H9 (cell line): ENCODE measurements at regions not wholly inside any gene's neighbourhood (a gene's known extent, or its start where the extent isn't known, plus 50 kb on each side); places are given as distances from the start of the nearest gene placed in this dataset.

Source experiments
- DNase-seq: peaks from one replicate; pipeline ENCODE4 v3.0.0-alpha.2; 2017
- H2AFZ ChIP-seq: one replicate; pipeline ENCODE4 v1.6.1; 2013; ENCODE audit warnings: mild to moderate bottlenecking, low read length, control low read depth, moderate library complexity
- H2AK5ac ChIP-seq: 2 replicates; pipeline ENCODE4 v1.6.1; 2013; ENCODE audit warnings: low read length, control low read depth, mixed read lengths; ENCODE audit not compliant: insufficient read length
- H2BK120ac ChIP-seq: one replicate; pipeline ENCODE4 v1.6.1; 2013; ENCODE audit warnings: low read depth, mild to moderate bottlenecking, low read length, control low read depth, inconsistent platforms; ENCODE audit not compliant: poor library complexity, severe bottlenecking
- H2BK12ac ChIP-seq: 2 replicates; pipeline ENCODE4 v1.6.1; 2013; ENCODE audit warnings: low read length, control low read depth, mixed read lengths, low read depth; ENCODE audit not compliant: insufficient read length
- H2BK15ac ChIP-seq: 2 replicates; pipeline ENCODE4 v1.6.1; 2013; ENCODE audit warnings: low read depth, low read length, control low read depth
- H2BK20ac ChIP-seq: one replicate; pipeline ENCODE4 v1.6.1; 2013; ENCODE audit warnings: low read depth, mild to moderate bottlenecking, low read length, control low read depth, inconsistent platforms; ENCODE audit not compliant: poor library complexity, severe bottlenecking
- H2BK5ac ChIP-seq: 2 replicates; pipeline ENCODE4 v1.6.1; 2013; ENCODE audit warnings: low read length, control low read depth, mixed read lengths; ENCODE audit not compliant: insufficient read length
- H3K14ac ChIP-seq: 2 replicates; pipeline ENCODE4 v1.6.1; 2013; ENCODE audit warnings: low read length, control low read depth; ENCODE audit not compliant: insufficient read depth
- H3K18ac ChIP-seq: 2 replicates; pipeline ENCODE4 v1.6.1; 2013; ENCODE audit warnings: low read depth, mild to moderate bottlenecking, mixed read lengths, low read length, control low read depth; ENCODE audit not compliant: insufficient read length
- H3K23ac ChIP-seq: 2 replicates; pipeline ENCODE4 v1.6.1; 2013; ENCODE audit warnings: low read length, control low read depth, mixed read lengths, low read depth; ENCODE audit not compliant: insufficient read length
- H3K23me2 ChIP-seq: 2 replicates; pipeline ENCODE4 v1.6.1; 2013; ENCODE audit warnings: low read depth, mild to moderate bottlenecking, mixed read lengths, low read length, control low read depth; ENCODE audit not compliant: insufficient read length, poor library complexity, severe bottlenecking
- H3K27ac ChIP-seq: 2 replicates; pipeline ENCODE4 v1.5.1; 2013; ENCODE audit warnings: low read length, control low read depth, mixed read lengths, low read depth; ENCODE audit not compliant: insufficient read length
- H3K27me3 ChIP-seq: 2 replicates; pipeline ENCODE4 v1.6.1; 2013; ENCODE audit warnings: low read length, control low read depth, inconsistent platforms; ENCODE audit not compliant: insufficient read depth
- H3K4ac ChIP-seq: 2 replicates; pipeline ENCODE4 v1.6.1; 2013; ENCODE audit warnings: low read depth, mild to moderate bottlenecking, control low read depth, inconsistent platforms, low read length, moderate library complexity
- H3K4me1 ChIP-seq: 2 replicates; pipeline ENCODE4 v1.6.1; 2013; ENCODE audit warnings: low read length, control low read depth, inconsistent platforms; ENCODE audit not compliant: insufficient read depth
- H3K4me2 ChIP-seq: 2 replicates; pipeline ENCODE4 v1.6.1; 2013; ENCODE audit warnings: low read length, control low read depth, mixed read lengths; ENCODE audit not compliant: insufficient read length, insufficient read depth
- H3K56ac ChIP-seq: 2 replicates; pipeline ENCODE4 v1.6.1; 2013; ENCODE audit warnings: low read depth, mild to moderate bottlenecking, mixed read lengths, low read length, control low read depth; ENCODE audit not compliant: insufficient read length
- H3K79me1 ChIP-seq: 2 replicates; pipeline ENCODE4 v1.6.1; 2013; ENCODE audit warnings: low read depth, mild to moderate bottlenecking, moderate library complexity, low read length, control low read depth, inconsistent platforms; ENCODE audit not compliant: insufficient read depth, poor library complexity, severe bottlenecking
- H3K79me2 ChIP-seq: 2 replicates; pipeline ENCODE4 v1.6.1; 2013; ENCODE audit warnings: low read length, control low read depth, inconsistent platforms; ENCODE audit not compliant: insufficient read depth
- H3K9ac ChIP-seq: 2 replicates; pipeline ENCODE4 v1.6.1; 2013; ENCODE audit warnings: low read length, control low read depth, mixed read lengths; ENCODE audit not compliant: insufficient read length; ENCODE audit errors: extremely low read depth
- H3K9me3 ChIP-seq: one replicate; pipeline ENCODE4 v1.6.1; 2013; ENCODE audit warnings: low read depth, low read length, inconsistent platforms; ENCODE audit not compliant: control insufficient read depth
- H3T11ph ChIP-seq: one replicate; pipeline ENCODE4 v1.6.1; 2013; ENCODE audit warnings: mild to moderate bottlenecking, low read length, control low read depth, inconsistent platforms
- H4K20me1 ChIP-seq: one replicate; pipeline ENCODE4 v1.6.1; 2013; ENCODE audit not compliant: control insufficient read depth, insufficient read length, insufficient read depth
- H4K5ac ChIP-seq: 2 replicates; pipeline ENCODE4 v1.6.1; 2013; ENCODE audit warnings: low read depth, mild to moderate bottlenecking, mixed read lengths, low read length, control low read depth; ENCODE audit not compliant: insufficient read length
- H4K8ac ChIP-seq: replicated peaks from 2 replicates; pipeline ENCODE4 v1.6.1; 2013; ENCODE audit warnings: low read length, control low read depth, mixed read lengths, low read depth; ENCODE audit not compliant: insufficient read length
- H4K91ac ChIP-seq: 2 replicates; pipeline ENCODE4 v1.6.1; 2013; ENCODE audit warnings: low read depth, mild to moderate bottlenecking, moderate library complexity, mixed read lengths, low read length, control low read depth; ENCODE audit not compliant: insufficient read length
- H3K27ac Mint-ChIP-seq, 3 experiments: 2 replicates in 2 of 3; 3 replicates in 1 of 3; pipeline ENCODE4 v1.8.0; 2020 to 2021; ENCODE audit warnings: mixed read lengths in 3 of 3, mild to moderate bottlenecking in 1 of 3, moderate library complexity in 1 of 3
- H3K27me3 Mint-ChIP-seq: 2 replicates; pipeline ENCODE4 v1.8.0; 2021; ENCODE audit warnings: low read depth, mild to moderate bottlenecking, moderate library complexity, mixed read lengths
- H3K36me3 Mint-ChIP-seq, 3 experiments: 2 replicates in 2 of 3; 3 replicates in 1 of 3; pipeline ENCODE4 v1.8.0; 2020 to 2021; ENCODE audit warnings: low read depth in 3 of 3, mixed read lengths in 3 of 3; ENCODE audit not compliant: insufficient read depth in 1 of 3
- H3K4me1 Mint-ChIP-seq, 2 experiments: 2 replicates each; pipeline ENCODE4 v1.8.0; 2020; ENCODE audit warnings: mixed read lengths in 2 of 2
- H3K4me3 Mint-ChIP-seq, 2 experiments: 2 replicates in 1 of 2; 3 replicates in 1 of 2; pipeline ENCODE4 v1.8.0; 2020 to 2021; ENCODE audit warnings: mild to moderate bottlenecking in 2 of 2, mixed read lengths in 2 of 2, moderate library complexity in 1 of 2
- H3K9me3 Mint-ChIP-seq, 2 experiments: 2 replicates in 1 of 2; 3 replicates in 1 of 2; pipeline ENCODE4 v1.8.0; 2020; ENCODE audit warnings: mild to moderate bottlenecking in 2 of 2, mixed read lengths in 2 of 2, moderate library complexity in 1 of 2
- CTCF ChIP-seq: fragments of 200-600 bp; sonication (generic); conservative IDR thresholded peaks from 3 replicates; pipeline ENCODE4 v1.8.0; 2021; ENCODE audit warnings: antibody characterized with exemption, mild to moderate bottlenecking
- WGBS: extraction: QIAGEN DNeasy Blood & Tissue Kit; methylation state at CpG from one replicate; pipeline ENCODE4 v1.1.7; 2013; ENCODE audit warnings: missing lambda C conversion rate, low lambda C conversion rate, mixed read lengths; ENCODE audit not compliant: insufficient read length; ENCODE audit errors: extremely low coverage; 5-methylcytosine and 5-hydroxymethylcytosine counted together

GRCh38 chr5:93300309-93300923, 280.6 kb downstream of the NR2F1-AS1 start:
- no peak overlapping the region for H3K4ac ChIP-seq
- H2AFZ ChIP-seq, result no peak overlapping the region
- peak overlapping the region; percentile 26 for H3K4me2 ChIP-seq
- H2BK15ac ChIP-seq, result no peak overlapping the region
- no peak overlapping the region for H2BK120ac ChIP-seq
- no peaks in the 10 kb centered on the region for H3K79me2 ChIP-seq
- Mint-ChIP-seq H3K4me1 (peaks cover 27 to 39% of the 10 kb centered on the region in 2 experiments), H3K9me3 (no peaks in the 10 kb centered on the region), H3K27me3 (no peaks in the 10 kb centered on the region), H3K36me3 (no peaks in the 10 kb centered on the region), H3K4me3 (peak overlapping the region in 1 of 2 experiments; percentile 59; a peak in 3 of 5 replicates), H3K27ac (peak overlapping the region in 1 of 3 experiments; percentile 95; a peak in 2 of 7 replicates)
- H3K4me1 ChIP-seq, result no peaks in the 10 kb centered on the region
- H4K8ac ChIP-seq, result no peak overlapping the region
- H4K5ac ChIP-seq, result no peak overlapping the region
- H3K23me2 ChIP-seq, result no peaks in the 10 kb centered on the region
- H2BK5ac ChIP-seq, result no peak overlapping the region
- no peak overlapping the region for H3K27ac ChIP-seq
- no peak overlapping the region for H2BK20ac ChIP-seq
- H3K9ac ChIP-seq, result no peak overlapping the region
- no peak for TF ChIP-seq CTCF
- no peak overlapping the region for H3K56ac ChIP-seq
- DNase-seq, result no peak
- no peak overlapping the region for H2BK12ac ChIP-seq
- H3T11ph ChIP-seq, result no peak overlapping the region
- no peak overlapping the region for H3K18ac ChIP-seq
- H3K23ac ChIP-seq, result no peak overlapping the region
- H3K79me1 ChIP-seq, result no peaks in the 10 kb centered on the region
- no peaks in the 10 kb centered on the region for H3K9me3 ChIP-seq
- no CpG with 5 or more reads among the region's 8 CpGs for WGBS
- no peaks in the 10 kb centered on the region for H4K20me1 ChIP-seq
- no peak overlapping the region for H2AK5ac ChIP-seq
- H3K14ac ChIP-seq, result no peak overlapping the region
- H3K27me3 ChIP-seq, result no peaks in the 10 kb centered on the region
- no peak overlapping the region for H4K91ac ChIP-seq
